ENCODE measurements at regions not wholly inside any gene's neighbourhood (a gene's known extent, or its start where the extent isn't known, plus 50 kb on each side); places are given as distances from the start of the nearest gene placed in this dataset.

- Mint-ChIP-seq H3K4me3 (no peak overlapping the region), H3K36me3 (peaks cover 61% of the 10 kb centered on the region)
- no peak for DNase-seq
These were observed 405.5 kb downstream of the SHQ1 start for GRCh38 chr3:72442759-72443158.

DNA sequence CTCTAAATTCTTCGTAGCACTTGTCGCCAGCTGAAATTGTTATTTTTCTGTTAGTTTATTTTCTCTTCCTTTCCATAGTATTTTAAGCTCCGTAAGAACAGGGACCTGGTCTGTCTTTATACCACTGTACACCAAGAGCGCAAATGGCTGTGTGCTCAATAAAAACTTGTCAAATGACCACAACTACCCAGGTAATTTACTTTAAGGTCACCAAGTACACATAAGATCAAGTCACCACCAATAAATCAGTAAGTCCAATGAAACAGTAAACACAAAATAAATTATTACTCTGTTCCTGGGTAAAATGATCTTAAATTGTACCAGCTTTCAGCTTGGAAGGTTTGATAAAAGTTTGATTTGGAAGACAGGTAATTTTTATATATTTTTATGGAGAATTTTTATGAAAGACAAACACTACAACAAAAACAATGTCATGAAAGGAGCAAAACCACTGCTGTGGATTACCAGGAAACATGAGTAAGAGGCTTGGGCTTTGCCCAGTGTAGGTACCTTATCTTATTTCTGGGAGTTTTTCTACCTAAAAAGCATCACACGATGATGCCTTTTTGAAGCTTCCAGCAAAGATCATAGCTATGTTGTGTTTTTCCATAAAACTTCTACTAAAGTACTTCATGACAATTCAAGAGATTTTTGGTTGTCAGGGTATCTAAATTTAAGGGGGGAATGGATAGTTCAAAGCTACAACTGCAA lies 406.8 kb downstream of the SHQ1 start:
- H3K4me3 Mint-ChIP-seq: no peak overlapping the region
- peaks cover 69% of the 10 kb centered on the region for H3K36me3 Mint-ChIP-seq
- no peak overlapping the region for H3K27ac Mint-ChIP-seq
- H3K9me3 Mint-ChIP-seq: peaks cover 3% of the 10 kb centered on the region
- DNase-seq: no peak
- H3K4me1 Mint-ChIP-seq: peaks cover 84% of the 10 kb centered on the region
- H3K27me3 Mint-ChIP-seq: no peaks in the 10 kb centered on the region

More at GRCh38 chr3:72442759-72443158, 405.5 kb downstream of the SHQ1 start:
- Mint-ChIP-seq H3K27ac (no peak overlapping the region), H3K4me1 (peaks cover 74% of the 10 kb centered on the region), H3K27me3 (no peaks in the 10 kb centered on the region), H3K9me3 (peaks cover 3% of the 10 kb centered on the region)

DNA sequence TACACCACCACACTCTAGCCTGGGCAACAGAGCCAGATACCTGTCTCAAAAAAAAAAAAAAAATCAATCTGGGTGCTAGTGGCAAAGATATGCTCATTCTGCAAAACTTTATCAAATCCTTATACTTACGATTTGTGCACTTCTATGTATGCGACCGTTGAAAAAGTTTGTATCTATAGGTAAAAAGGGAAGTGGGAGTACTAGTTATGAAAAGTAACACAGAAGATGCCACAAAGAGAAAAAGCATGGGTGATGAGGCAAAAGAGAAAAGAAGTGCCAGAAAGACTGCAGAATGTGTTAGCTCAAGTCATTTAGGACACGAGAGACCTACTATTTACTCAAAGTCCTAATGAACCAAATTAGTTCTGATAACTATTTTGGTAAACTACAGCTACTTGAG lies 407.8 kb downstream of the SHQ1 start:
- Mint-ChIP-seq H3K4me3 (no peak overlapping the region), H3K27me3 (no peaks in the 10 kb centered on the region), H3K4me1 (peaks cover 80% of the 10 kb centered on the region), H3K36me3 (peaks cover 65% of the 10 kb centered on the region), H3K27ac (no peak overlapping the region), H3K9me3 (peaks cover 3% of the 10 kb centered on the region)
- DNase-seq: no peak

DNA sequence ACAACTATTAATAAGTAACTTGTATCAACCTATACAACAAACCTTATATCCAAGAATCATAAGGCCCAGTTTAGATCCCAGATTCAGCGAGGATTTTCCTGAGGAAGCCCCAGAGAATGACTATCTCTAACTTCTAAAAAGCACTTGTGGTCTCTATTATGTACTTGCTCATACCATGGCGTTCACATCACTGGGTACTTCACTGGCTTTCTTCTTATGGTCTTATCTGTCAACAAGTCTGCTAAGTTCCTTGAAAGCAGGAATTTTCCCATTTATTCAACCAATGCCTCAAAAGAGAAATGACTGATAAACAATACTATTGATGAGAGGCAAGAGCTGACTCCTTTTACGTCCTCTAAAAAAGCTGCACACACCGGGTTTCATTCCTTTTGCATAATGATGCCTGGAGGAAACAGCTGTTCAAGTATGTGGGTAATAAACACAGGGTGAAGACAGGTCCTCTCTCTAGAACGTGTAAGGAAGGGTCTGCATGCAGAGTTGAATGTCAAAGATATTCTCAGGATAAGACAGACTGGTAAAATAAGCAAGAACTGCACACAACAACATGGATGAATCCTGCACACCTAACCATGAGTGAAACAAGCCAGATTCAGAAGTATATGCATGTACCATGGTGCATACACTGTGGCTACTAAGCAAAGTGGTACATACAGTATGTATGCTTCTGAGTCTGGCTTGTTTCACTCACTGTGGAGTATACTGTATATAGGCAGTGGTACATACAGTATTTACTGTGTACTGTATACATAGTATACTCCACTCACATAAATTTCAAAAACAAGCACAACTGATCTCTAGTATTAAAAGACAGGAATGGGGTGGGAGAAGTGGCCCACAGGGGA lies 408.7 kb downstream of the SHQ1 start:
- H3K9me3 Mint-ChIP-seq: peaks cover under 1% of the 10 kb centered on the region
- no peak for DNase-seq
- no peak overlapping the region for H3K4me3 Mint-ChIP-seq
- H3K4me1 Mint-ChIP-seq: peaks cover 76% of the 10 kb centered on the region
- H3K27me3 Mint-ChIP-seq: no peaks in the 10 kb centered on the region
- no peak overlapping the region for H3K27ac Mint-ChIP-seq
- H3K36me3 Mint-ChIP-seq: peaks cover 66% of the 10 kb centered on the region

DNA sequence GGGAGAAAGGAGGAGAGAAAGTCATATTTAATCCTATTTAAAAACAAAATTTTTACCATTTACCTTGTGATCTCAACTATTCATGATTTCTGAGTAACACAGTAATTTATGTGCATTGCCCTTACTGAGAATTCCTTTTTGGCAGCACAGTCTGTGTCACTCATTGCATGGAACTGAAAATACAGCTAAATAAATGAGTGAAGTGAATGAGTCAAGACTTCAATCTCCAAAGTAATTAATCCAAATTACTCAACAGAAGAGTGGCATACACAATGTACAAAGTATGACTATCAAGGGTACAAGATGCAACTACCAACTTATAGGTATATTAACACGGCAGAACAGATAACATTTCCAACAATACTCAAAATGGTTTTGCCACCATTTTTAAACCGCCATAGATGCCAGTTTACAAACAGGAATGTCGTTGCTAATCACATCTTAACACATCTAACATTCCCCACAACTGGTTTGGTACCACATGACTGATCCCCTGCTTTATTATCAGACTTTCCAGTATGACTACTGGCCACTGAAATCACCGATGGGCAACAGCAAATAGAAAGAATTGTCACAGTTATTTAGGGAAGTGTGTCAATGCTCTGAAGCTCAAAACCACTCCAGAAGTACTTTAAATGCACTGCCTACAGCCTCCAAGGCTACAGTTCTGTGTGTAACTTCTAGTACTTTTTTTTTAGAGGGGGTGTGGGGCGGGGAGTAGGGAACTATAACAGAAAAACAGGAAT lies 410.4 kb downstream of the SHQ1 start:
- H3K4me3 Mint-ChIP-seq: no peak overlapping the region
- H3K36me3 Mint-ChIP-seq: peaks cover 55% of the 10 kb centered on the region
- no peaks in the 10 kb centered on the region for H3K27me3 Mint-ChIP-seq
- no peak for DNase-seq
- H3K27ac Mint-ChIP-seq: peak overlapping the region; percentile 39
- peaks cover 3% of the 10 kb centered on the region for H3K9me3 Mint-ChIP-seq
- peaks cover 75% of the 10 kb centered on the region for H3K4me1 Mint-ChIP-seq

- DNase-seq: no peak
- Mint-ChIP-seq H3K4me3 (no peak overlapping the region), H3K27ac (peak overlapping the region; percentile 39), H3K27me3 (no peaks in the 10 kb centered on the region), H3K9me3 (peaks cover 3% of the 10 kb centered on the region), H3K4me1 (peaks cover 74% of the 10 kb centered on the region), H3K36me3 (peaks cover 53% of the 10 kb centered on the region)
These were observed 411.2 kb downstream of the SHQ1 start for GRCh38 chr3:72436863-72437592.

GRCh38 chr3:72434296-72434695 lies 413.9 kb downstream of the SHQ1 start:
- H3K27ac Mint-ChIP-seq: no peak overlapping the region
- H3K4me3 Mint-ChIP-seq: no peak overlapping the region
- no peak for DNase-seq
- H3K4me1 Mint-ChIP-seq: peaks cover 70% of the 10 kb centered on the region
- H3K9me3 Mint-ChIP-seq: peaks cover 3% of the 10 kb centered on the region
- peaks cover 43% of the 10 kb centered on the region for H3K36me3 Mint-ChIP-seq
- no peaks in the 10 kb centered on the region for H3K27me3 Mint-ChIP-seq

- Mint-ChIP-seq H3K36me3 (peaks cover 31% of the 10 kb centered on the region), H3K27ac (no peak overlapping the region), H3K4me3 (no peak overlapping the region), H3K4me1 (peaks cover 70% of the 10 kb centered on the region), H3K9me3 (peaks cover 3% of the 10 kb centered on the region), H3K27me3 (no peaks in the 10 kb centered on the region)
- DNase-seq: no peak
These were observed 416.0 kb downstream of the SHQ1 start for GRCh38 chr3:72432246-72432645.

DNA sequence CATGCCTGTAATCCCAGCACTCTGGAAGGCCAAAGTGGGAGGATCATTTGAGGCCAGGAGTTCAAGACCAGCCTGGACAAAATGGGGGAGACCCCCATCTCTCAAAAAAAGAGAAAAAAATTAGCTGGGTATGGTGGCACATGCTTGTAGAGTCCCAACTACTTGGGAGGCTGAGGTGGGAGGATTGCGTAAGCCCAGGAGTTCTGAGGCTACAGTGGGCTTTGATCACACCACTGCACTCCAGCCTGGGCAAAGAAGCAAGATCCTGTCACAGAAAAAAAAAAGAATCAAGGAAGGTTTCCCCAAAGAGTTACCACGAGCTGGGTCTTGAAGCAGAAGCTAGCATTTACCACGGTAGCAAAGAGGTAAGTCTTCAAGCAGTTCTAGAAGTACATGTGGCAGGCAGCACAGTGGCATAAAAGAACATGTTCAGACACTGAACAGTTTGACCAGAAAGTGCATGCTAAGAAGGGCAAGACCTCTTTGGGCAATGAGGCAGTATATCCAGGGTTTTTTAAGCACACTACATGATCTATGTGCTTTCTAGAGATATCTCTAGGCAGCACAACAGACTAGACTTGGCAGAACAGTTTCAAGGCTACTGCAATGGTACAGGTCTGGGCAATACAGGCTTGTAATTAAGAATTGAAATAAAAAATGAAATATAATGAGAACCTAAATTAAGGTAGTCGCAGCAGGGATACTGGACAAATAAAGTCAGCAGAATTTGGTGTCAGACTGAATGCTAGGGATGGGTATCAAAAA lies 418.5 kb downstream of the SHQ1 start:
- Mint-ChIP-seq H3K27ac (peak overlapping the region; percentile 51), H3K4me3 (no peak overlapping the region), H3K36me3 (peaks cover 34% of the 10 kb centered on the region), H3K27me3 (no peaks in the 10 kb centered on the region), H3K4me1 (peaks cover 87% of the 10 kb centered on the region), H3K9me3 (peaks cover 4% of the 10 kb centered on the region)
- DNase-seq: no peak

DNA sequence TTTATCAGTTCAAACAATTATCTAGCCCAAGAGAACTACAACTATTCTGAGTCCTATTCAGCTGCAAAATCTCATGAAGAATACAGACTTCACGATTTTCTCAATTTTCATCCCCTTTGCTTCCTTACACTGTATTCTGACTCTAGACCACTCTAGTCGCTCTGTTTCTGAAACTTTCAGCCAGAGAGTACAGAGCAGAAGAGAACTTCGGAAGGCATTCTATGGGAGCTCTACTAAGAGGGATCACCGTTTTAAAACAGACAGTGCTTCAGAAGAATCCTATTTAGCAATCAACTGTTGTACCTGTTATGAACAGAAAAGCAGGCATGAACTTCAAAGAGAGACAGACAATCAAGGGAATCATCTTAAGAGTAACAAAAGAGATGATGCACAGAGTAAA lies 419.4 kb downstream of the SHQ1 start:
- H3K27ac Mint-ChIP-seq: peak overlapping the region; percentile 58
- H3K27me3 Mint-ChIP-seq: no peaks in the 10 kb centered on the region
- H3K36me3 Mint-ChIP-seq: peaks cover 34% of the 10 kb centered on the region
- H3K9me3 Mint-ChIP-seq: peaks cover 1% of the 10 kb centered on the region
- DNase-seq: no peak
- H3K4me3 Mint-ChIP-seq: no peak overlapping the region
- H3K4me1 Mint-ChIP-seq: peaks cover 87% of the 10 kb centered on the region

DNA sequence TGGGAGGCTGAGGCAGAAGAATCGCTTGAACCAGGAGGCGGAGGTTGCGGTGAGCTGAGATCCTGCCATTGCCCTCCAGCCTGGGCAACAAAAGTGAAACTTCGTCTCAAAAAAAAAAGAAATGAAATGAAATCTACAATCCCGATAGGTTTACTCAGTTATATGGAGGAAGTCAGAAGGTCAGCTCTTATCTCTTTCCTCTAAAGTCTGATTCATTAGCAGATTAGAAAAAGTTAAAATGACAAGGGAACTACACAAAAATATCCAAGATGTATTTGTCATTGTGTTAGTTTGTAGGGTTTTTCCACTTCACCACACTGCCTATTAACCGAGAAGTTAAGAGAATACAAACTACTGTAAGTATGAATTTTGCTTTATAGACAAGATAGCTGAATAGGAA lies 420.6 kb downstream of the SHQ1 start:
- peaks cover 80% of the 10 kb centered on the region for H3K4me1 Mint-ChIP-seq

DNA sequence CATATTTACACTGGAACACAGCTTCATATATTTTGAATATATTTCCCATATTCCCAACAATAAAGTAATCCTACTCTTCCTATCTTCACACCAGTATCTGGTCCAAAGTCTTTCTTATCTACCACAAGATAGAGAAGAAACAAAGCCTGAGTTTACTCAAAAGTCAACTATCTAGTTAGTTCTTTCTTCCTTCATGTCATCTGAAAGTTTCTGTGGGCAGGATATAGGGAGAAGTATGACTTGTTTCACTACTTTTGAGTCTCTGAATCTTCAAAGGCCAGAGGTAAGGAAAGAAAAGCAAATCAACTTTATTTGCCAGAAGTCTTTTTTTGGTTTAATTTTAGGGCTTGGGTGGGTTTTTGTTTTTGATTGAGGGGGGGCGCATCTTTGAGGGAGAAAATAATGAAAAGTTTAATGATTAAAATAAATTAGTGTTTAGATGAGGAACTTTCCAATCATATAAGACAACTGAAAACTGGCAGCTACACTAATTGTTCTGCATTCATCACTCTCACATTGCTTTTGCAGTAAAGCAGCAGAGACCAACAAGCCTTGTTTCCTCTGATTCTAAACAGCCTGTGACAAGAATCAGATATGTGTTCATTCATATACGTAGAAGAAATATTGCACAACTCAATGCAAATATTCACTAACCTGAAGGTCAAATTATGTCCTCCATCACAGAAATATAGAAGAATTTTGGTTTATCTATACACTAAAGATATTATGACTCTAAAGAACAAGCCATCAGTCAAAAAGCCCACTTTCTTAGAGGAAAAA lies 421.4 kb downstream of the SHQ1 start:
- Mint-ChIP-seq H3K4me3 (peak overlapping the region; percentile 52), H3K27ac (peak overlapping the region; percentile 86), H3K9me3 (peaks cover 9% of the 10 kb centered on the region), H3K27me3 (no peaks in the 10 kb centered on the region), H3K4me1 (peaks cover 79% of the 10 kb centered on the region), H3K36me3 (peaks cover 49% of the 10 kb centered on the region)
- DNase-seq: no peak

More for the DNA sequence above, 420.6 kb downstream of the SHQ1 start:
- Mint-ChIP-seq H3K27ac (peak overlapping the region; percentile 86), H3K36me3 (peaks cover 41% of the 10 kb centered on the region), H3K27me3 (no peaks in the 10 kb centered on the region), H3K9me3 (peaks cover 1% of the 10 kb centered on the region), H3K4me3 (peak overlapping the region; percentile 52)
- DNase-seq: no peak

DNA sequence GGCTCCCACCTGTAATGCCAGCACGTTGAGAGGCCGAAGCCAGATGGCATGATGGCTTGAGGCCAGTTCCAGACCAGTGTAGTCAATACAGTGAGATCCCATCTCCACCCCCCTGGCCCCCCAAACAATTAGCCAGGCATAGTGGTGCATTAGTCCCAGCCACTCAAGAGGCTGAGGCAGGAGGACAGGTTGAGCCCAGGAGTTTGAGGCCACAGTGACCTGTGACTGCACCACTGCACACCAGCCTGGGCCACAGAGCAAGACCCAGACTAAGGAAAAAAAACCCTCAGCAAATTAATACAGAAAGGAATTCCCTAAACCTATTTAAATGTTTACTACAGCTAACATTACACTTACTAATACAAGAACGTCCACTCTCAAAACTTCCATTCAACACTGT lies 424.6 kb downstream of the SHQ1 start:
- H3K9me3 Mint-ChIP-seq: peaks cover 28% of the 10 kb centered on the region
- H3K4me3 Mint-ChIP-seq: no peak overlapping the region
- DNase-seq: no peak
- peaks cover 66% of the 10 kb centered on the region for H3K36me3 Mint-ChIP-seq
- peaks cover 70% of the 10 kb centered on the region for H3K4me1 Mint-ChIP-seq
- no peaks in the 10 kb centered on the region for H3K27me3 Mint-ChIP-seq
- H3K27ac Mint-ChIP-seq: no peak overlapping the region

All from activated naive CD8-positive, alpha-beta T cell treated with anti-CD3 and anti-CD28 coated beads for 36 hours (primary cell).